GM19452 (cell line): ENCODE measurements at regions not wholly inside any gene's neighbourhood (a gene's known extent, or its start where the extent isn't known, plus 50 kb on each side); places are given as distances from the start of the nearest gene placed in this dataset.

Source experiments
- ATAC-seq: cut with Tn5 transposase; IDR thresholded peaks from one replicate; pipeline ENCODE4 v1.9.1; 2021; ENCODE audit not compliant: unreplicated experiment

DNA sequence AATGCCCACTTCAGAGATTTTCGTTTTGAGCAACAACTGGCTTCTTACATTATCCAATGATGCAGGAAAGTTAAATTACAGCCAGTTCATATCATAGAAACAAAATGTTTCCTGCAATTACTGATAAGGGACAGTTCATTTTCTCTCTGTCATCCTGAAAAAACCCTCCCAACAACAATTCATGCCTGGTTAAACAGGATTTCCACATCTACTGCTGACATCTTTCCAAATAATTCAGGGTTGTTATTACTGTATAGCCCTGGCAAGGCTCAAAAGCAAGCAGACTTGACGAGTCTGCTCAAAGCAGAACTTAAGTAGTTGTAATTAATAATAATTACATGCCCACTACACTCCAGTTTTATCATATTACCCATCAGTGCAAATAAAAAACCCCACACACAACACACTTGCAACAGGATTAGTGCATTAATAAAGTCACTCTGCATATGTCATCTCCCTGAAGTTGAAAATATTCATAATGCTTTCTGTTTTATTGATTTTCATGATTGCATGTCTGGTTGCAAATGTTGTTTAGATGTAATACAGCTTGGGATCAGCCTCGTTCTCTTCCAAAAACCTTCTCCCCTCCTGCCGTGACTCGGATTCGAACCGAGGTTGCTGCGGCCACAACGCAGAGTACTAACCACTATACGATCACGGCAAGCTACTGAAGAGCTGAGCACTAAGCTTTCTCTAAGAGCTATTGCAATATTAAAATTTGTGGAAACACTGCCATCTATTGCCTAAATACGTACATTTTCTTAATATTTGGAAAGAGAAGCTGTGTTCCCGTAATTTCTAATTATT is 119.6 kb upstream of the NFIB start:
- ATAC-seq, result no peak

DNA sequence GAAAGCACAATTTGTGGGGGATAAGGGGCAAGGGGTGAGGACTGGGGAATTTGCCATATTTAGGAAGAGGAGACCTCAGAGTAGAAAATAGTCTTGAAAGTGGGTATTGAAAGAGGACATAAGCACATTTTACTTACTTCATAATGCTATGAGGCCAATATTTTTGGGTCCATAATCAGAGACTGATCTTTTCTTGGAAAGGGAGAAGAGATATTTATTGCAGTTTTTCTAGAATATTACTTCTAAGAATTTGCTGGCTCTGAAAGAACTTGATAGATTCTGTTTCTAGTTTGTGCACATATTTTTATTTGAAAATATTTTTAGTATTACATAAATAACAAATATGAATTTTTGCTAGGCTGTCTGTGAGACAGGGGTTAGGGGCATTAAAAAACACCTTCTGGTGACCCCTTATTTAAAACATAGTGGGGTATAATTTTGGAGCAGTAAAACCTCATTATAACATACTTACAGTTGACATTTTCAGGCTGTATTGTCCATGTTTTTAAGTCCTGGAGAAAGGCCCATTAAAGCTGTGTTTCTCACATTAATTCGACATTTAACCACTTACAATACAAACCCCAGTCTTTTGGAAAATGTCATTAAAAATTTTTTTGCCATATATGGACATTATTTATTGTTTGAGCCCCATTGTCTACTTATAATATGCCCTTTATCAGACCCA is 118.9 kb upstream of the NFIB start:
- no peak for ATAC-seq

DNA sequence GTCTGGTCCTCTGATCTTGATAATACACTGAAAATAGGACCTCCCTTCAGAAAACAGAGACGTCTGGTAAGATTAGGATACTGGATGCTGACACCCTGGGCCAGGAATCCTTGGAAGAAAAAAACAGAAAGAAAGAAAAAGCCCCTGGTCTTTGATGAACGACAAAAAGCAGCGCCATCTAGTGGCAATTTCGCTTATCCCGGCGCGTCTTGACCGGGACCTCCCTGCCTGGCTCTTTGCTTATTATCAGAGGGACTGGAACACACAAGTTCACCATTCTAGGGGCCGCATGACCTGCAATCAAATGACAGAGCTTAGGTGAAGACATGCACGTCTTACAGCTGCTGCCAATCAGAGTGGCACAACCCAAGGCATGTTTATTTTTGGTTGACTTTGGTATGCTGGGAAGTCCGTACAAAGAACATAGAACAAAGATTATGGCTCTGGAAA is 114.9 kb upstream of the NFIB start:
- ATAC-seq, result peak; percentile 53

DNA sequence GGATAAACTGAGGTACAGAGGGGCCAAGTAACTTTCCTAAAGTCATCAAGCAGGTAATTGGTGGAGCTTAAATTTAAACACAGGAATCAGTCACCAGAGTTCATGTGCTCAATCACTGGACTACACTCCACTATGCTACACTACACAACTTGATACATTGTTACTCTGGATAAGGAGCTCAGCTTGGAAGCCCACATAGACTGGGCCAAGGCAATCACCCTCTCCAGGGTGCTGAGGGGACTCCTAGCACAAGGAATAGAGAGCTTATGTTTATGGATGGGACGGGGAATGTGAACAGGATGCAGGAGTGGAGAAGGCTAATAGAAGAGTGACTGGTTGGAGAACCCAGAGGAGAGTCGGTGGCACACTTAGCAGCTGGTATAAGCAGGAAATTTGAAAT is 113.5 kb upstream of the NFIB start:
- ATAC-seq, result no peak

DNA sequence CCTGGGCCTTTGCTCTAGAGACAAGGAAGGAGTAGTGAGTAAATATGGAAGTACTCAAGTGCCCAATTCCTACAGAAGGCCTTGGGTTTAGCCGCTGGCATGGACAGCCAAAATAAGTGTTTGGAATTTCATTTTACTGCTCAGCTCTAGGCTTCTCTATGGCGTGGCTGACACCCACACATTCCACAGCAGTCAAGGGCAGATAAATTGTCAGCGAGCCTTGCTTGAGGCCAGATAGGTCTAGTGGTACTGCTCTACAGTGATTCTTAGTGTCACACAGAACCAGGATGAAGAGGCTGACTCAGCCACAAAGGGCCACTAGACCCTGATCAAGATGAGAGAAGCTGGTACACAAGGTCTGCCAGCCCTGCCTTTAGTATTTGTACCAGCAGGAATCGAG is 111.0 kb upstream of the NFIB start:
- no peak for ATAC-seq

DNA sequence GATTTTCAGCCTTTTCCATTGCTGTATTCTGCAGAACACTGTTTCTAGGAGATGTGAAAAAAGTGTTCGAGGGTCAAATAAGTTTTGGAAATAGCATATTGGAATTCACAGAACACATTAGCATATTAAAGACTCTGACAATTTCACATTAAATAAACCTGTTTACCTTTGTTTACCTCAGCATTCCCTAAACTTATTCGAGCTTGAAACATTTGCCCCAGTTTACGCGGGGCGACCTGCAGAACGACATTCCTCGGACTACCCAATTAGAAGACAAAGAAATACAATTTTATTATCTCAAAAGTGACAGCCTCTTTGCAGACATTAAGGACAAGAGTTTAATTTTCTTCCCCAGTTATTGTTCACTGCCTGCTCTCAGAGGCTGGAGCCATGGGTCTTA is 110.3 kb upstream of the NFIB start:
- ATAC-seq, result no peak

DNA sequence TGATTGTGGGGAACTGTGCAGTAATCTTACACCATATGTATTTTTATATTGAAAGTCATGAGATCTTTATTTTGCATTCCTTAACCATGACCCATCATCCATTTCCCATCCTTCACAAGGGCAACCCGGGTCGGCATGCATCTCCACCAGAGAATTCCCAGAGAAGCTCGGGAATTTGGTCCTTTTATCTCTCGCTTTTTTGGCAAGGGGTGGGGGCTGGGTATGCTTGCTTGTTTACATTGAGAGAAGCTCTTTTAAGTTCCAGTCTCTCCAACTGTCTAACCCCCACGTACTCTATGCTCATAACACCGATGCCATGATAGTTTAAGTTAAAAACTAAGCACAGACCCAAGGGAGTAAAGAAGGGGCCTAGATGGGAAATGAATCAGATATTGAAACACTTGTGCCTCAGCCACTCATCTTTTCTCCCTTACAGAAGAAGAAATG is 109.9 kb upstream of the NFIB start:
- no peak for ATAC-seq

DNA sequence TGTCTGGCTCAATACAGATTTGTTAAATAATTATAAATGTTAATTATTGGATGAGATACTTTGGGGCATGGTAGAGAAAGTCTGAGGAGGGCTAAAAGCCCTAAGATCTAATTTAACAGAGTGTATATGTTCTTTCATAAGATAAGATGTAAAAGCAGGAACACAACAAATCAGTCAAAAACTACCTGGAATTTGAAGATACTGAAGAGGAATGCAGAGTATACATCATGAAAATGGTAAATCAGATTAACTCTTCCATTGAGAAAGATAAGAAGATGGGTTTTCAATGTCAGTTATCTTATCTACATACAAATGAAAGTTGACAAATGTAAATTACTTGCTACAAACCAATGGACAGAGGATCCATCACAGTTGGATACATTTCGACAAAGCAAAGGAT is 107.3 kb upstream of the NFIB start:
- no peak for ATAC-seq

DNA sequence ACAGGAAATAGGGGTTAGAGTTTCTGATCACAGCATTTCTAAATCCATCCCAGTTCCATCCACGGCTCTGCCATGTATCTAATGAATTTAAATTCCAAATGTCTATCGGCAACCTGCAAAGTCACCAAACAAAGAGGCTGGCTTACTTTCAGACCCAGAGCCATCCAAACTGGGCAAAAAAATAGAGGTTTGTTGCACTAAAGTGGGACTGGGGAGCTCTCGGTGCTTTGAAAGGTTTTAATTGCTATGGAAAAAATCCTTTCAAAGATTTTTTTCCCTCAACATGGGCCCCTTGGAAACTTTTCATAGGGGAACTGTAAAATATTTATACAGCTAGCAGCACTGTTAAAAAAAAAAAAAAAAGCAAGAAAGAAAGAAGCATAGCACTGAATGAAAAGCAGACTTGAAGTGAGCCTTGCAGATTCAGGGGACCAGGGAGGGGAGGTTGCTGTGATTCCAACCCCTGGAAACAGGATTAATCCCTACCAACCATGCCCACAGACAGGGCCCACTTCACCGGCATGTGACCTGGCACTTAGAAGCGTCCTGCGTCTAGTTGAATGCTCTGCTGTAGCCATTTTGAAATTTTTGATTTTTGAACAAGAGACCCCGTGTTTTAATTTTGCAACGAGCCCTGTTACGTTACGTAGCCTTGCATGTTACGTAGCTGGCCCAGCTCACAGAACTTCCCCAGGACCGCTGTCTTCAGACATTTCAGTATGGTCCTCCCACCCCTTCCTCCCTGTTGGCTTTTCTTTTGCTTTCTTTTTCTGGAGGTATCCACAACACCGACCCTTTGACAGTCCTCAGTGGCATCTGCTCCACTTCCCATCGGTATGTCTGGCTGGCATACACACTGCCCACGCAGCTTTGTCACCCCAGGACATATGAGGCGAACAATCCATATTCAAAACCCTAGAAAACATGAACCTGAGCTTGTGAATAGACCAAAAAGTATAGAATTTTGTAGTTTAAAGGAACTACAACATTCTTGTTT is 105.3 kb upstream of the NFIB start:
- no peak for ATAC-seq

DNA sequence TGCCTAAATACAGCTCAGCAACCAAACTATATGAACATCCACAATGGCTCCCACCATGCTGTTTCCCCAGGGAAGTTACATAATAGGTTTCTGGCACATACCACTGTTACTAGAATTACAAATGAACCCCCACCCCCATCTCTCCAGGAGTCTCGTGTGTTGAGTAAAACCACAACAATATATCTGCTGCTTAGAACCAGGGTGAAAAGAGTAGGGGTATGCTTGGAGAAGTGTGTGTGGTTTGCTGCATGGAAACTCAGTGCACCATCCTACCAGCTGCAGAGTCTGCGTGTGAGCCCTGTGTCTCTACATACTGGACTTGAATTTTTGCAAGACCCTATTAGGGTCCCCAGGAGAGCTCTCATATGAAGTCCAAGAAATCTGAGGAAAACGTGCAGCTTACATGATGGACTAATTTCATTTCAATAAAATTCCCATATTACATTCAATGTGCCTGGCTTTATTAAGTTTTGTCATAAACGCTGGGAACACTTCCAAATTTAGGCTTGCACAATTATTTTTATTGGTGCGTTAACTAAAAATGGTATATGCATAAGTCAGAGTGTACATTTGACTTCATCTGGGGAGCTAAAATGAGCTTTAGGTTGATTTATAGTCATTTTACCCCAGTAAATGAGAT is 104.5 kb upstream of the NFIB start:
- no peak for ATAC-seq

DNA sequence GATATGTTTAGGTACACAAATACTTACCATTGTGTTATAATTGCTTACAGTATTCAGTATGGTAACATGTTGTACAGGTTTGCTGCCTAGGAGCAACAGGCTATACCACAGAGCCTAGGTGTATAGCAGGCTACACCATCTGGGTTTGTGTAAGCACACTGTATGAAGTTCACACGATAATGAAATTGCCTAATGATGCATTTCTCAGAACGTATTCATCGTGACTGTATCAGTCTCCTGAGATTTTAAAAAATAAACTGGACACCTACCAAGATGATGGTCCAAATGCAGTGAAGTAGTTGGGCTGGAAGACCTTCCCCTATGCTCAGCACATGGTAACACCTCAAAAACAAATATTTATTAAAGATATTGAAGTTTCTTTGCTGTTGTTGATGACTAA is 103.3 kb upstream of the NFIB start:
- no peak for ATAC-seq

DNA sequence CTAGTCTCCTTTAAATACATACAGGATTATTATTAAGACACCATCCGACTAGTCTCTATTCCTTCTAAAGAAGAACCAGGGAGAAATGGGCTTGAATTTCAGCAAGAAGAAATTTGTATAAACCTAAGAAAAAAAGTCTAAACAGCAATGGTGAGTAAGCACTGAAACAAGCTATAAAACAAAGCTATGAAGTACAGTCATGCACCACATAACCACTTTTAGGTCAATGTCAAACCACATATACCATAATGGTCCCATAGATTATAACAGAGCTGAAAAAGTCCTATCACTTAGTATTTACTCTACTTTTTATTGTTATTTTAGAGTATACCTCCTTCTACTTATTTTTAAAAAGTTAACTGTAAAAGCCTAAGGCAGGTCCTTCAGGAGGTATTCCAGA is 102.0 kb upstream of the NFIB start:
- ATAC-seq, result no peak

DNA sequence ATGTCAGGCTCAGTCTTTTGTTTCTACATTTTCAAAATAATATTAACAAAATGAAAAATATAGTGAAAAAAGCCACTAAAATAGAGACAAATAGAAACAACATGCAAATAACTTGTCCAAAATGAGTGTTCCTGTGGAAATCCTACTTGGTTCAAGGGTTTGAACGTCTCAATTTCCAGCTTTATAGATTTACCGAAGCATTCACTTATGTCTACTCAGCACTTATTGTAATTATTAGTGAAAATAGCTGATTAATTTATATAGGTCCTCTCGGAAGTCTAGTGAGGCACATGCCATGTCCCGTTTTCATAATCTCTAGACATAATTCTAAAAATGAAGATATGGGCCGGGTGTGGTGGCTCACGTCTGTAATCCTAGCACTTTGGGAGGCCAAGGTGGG is 99.9 kb upstream of the NFIB start:
- ATAC-seq, result no peak

DNA sequence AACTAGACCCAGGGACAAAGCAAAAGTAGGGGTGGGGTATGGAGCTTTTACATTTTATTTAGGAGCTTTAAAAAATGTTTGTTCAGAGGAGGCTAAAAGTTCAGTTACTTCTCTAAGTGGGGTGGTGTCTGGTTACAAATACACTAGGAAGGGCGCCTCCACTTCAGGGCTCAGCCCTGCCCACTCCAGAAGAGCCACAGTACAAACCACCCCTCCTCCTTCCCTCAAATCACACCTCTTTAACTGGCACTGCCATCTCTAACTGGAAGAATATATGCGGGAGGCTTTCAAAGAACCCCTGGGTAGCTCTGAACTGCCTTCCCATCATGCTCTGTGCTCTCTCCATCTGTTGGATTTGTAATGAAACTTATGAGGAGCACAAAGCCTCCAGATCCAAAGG is 98.8 kb upstream of the NFIB start:
- ATAC-seq, result no peak

DNA sequence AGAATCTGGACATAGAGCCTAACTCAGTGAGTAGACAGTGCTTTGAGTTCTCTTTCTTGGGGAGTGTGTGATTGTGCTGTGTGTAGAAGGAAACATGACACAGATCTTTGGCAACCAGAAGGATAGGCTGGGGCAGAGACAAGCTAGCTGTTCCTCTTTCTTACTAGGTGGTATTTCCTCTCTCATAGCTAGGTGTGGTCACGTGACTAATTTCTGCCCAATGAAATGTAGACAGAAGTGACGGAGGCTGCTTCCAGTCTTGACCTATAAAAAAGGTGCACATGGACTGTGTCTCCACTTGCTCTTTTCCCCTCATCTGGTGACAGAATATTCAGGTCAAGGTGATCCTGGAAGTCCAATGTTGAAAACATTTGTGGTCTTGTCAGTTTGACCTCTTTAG is 92.5 kb upstream of the NFIB start:
- ATAC-seq, result no peak

DNA sequence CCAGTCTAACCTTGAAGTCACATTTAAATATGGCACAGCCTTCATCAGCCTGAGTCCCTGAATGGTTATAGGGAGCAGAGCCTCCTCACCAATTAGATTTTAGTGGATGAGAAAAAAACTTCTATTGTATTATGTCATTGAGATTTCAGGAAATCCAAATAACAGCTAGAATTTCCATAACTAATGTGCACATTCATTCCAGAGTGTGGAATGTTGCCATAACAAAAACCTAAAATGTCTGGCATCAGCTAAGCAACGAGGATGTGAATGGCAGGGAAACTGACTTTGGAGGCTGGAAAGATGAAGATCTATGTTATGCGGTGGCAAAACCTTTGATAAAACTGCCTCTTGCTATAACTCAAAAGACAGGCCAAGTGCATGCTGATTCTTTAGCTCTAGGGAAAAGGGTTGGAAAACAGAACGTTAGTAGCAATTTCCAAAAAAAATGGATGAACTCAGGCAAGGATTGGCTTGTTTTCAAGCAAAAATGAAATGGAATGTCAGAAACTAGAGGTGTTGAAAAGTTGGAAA is 91.3 kb upstream of the NFIB start:
- no peak for ATAC-seq

DNA sequence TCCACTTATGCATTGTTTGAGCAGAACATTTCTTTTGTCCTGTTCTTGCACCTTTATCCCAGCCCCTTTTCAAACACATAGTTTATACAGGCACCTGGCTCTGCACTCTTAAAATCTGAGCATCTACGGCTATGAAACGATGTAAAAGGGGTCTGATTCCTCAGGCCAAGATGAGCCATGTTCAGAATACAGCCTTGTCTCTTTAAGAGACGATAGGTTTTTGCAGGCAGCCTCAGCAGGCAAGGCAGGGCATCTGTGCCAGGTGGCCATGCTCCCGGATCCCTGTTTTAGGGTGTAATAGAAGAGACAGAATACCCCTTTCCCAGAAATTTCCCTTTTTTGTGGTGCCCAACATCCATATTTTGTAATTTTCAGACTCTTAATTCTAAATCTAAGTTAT is 89.1 kb upstream of the NFIB start:
- no peak for ATAC-seq

DNA sequence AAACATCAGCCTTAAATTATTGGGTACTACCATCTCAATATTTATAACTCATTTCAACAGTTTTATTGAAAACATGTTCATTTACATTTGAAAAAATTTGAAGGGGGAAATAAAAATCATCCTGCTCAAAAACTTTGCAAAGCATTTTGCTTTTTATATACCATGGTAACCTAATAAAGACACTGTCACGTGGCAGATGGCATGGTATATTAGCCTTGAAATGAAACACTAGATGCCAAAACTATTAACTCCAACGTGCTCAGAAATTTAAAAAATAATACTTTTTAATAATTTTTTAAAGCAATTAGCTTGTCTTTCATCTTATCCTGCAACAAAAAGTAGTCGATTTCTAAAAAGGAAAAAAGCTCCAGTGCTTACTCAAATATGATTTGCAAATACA is 88.6 kb upstream of the NFIB start:
- ATAC-seq, result no peak

DNA sequence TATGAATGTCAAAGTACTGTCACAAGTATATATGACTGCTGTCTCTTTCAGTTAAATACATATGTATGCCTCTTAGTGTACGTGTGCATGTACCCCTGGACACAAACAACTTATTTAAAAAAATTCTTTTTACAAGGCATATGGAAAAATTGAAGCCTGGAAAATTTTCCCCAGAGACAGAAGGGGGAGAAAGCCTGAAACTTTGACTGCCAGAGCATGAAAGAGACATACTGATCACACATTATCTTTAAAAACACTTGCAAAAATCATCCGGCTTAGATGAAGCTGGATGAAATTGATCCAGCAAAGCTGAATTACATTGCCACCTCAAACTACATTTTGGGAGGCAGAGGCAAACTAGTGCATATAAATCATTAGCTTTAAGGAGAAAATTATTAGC is 88.0 kb upstream of the NFIB start:
- no peak for ATAC-seq

DNA sequence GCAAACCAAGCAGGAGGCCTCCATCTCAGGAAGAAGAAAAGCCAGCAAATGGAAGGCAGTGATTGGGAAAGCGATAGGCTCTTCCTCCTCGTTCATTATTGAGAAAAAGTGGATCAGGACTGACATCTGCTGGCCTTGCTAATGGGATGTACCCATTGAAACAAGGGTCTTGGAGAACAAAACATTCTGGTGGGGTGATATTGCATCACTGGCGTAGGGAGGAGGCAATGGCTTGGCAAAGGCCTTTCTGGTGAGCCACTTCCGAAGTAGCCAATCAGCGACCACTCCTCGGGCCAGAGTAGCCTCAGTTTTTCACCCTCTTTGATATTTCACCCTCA is 86.7 kb upstream of the NFIB start:
- no peak for ATAC-seq
